H1 (cell line): ENCODE measurements at regions not wholly inside any gene's neighbourhood (a gene's known extent, or its start where the extent isn't known, plus 50 kb on each side); places are given as distances from the start of the nearest gene placed in this dataset.
A peak's percentile ranks its signal among the peaks of the same experiment; 100 is the strongest.

ENCODE experiments used
- CTCF ChIA-PET: fragments of 300-600 bp; sonication (Branson Sonifier 250); formaldehyde crosslinking; loops from one replicate; lab custom pipeline; 2021; ENCODE audit not compliant: partially characterized antibody; lab: Charles Lee
- POLR2A ChIA-PET: fragments of 300-600 bp; sonication (Branson Sonifier 250); formaldehyde crosslinking; loops from one replicate; lab custom pipeline; 2021; ENCODE audit warnings: inconsistent platforms; ENCODE audit not compliant: partially characterized antibody; lab: Charles Lee
- DNase-seq, 2 experiments: peaks; one replicate each; pipeline versions ENCODE4 v3.0.0 to v3.0.0-alpha.2; 2010 to 2022; ENCODE audit warnings: low spot score in 2 of 2, low read depth in 1 of 2, mixed read lengths in 1 of 2
- FAIRE-seq: peaks from 2 replicates; lab custom pipeline; 2011; peaks lifted over from hg19 to GRCh38; lab: Jason Lieb, UNC
- H2AFZ ChIP-seq: 2 replicates; pipeline ENCODE4 v1.8.1; 2012; ENCODE audit warnings: low read length, inconsistent platforms
- H2AK5ac ChIP-seq: 2 replicates; pipeline ENCODE4 v1.6.1; 2013; ENCODE audit warnings: low read depth, low read length
- H2BK120ac ChIP-seq: replicated peaks from 2 replicates; pipeline ENCODE3; 2013; ENCODE audit warnings: low read depth, low read length, inconsistent platforms
- H2BK12ac ChIP-seq: 2 replicates; pipeline ENCODE4 v1.6.1; 2013; ENCODE audit warnings: low read depth, low read length
- H2BK15ac ChIP-seq: 2 replicates; pipeline ENCODE4 v1.6.1; 2013; ENCODE audit warnings: low read length
- H2BK20ac ChIP-seq: 2 replicates; pipeline ENCODE4 v1.6.1; 2013; ENCODE audit warnings: low read length
- H2BK5ac ChIP-seq: 2 replicates; pipeline ENCODE4 v1.6.1; 2013; ENCODE audit warnings: low read depth, low read length
- H3K14ac ChIP-seq: 2 replicates; pipeline ENCODE4 v1.6.1; 2013; ENCODE audit warnings: inconsistent platforms; ENCODE audit not compliant: insufficient read length
- H3K18ac ChIP-seq: 2 replicates; pipeline ENCODE4 v1.6.1; 2013; ENCODE audit warnings: low read length; ENCODE audit errors: extremely low read depth
- H3K23ac ChIP-seq: 2 replicates; pipeline ENCODE4 v1.6.1; 2013; ENCODE audit warnings: inconsistent platforms; ENCODE audit not compliant: insufficient read length
- H3K23me2 ChIP-seq: 2 replicates; pipeline ENCODE4 v1.6.1; 2013; ENCODE audit warnings: low read depth, low read length
- H3K27ac ChIP-seq: 2 replicates; pipeline ENCODE4 v1.6.1; 2011; ENCODE audit warnings: low read depth, low read length, inconsistent platforms
- H3K27me3 ChIP-seq, 4 experiments: replicated peaks in 1 of 4; 1 replicate in 1 of 4; 2 replicates in 3 of 4; pipeline versions ENCODE4 v1.6.1 to v1.8.1; 2011 to 2013; ENCODE audit warnings: low read length in 3 of 4, mild to moderate bottlenecking in 3 of 4, inconsistent platforms in 2 of 4, mixed read lengths in 2 of 4, moderate library complexity in 1 of 4; ENCODE audit not compliant: control insufficient read depth in 3 of 4, insufficient read depth in 3 of 4; ENCODE audit errors: extremely low read depth in 1 of 4
- H3K36me3 ChIP-seq, 4 experiments: 2 replicates each; pipeline versions ENCODE4 v1.6.1 to v1.8.1; 2011 to 2013; ENCODE audit warnings: mild to moderate bottlenecking in 4 of 4, low read length in 3 of 4, moderate library complexity in 2 of 4, control low read depth in 1 of 4, inconsistent platforms in 1 of 4; ENCODE audit not compliant: insufficient read depth in 4 of 4, control insufficient read depth in 2 of 4
- H3K4ac ChIP-seq: replicated peaks from 2 replicates; pipeline ENCODE3; 2013; ENCODE audit warnings: low read length, low read depth, mixed read lengths, inconsistent platforms; ENCODE audit not compliant: insufficient read length
- H3K4me1 ChIP-seq, 4 experiments: replicated peaks in 1 of 4; 1 replicate in 1 of 4; 2 replicates in 3 of 4; pipeline versions ENCODE4 v1.6.1 to v1.8.1; 2011 to 2013; ENCODE audit warnings: low read length in 3 of 4, inconsistent platforms in 2 of 4, mixed read lengths in 1 of 4; ENCODE audit not compliant: insufficient read depth in 4 of 4, control insufficient read depth in 3 of 4
- H3K4me2 ChIP-seq, 2 experiments: 2 replicates each; pipeline versions ENCODE4 v1.6.1 to v1.8.1; 2011 to 2013; ENCODE audit warnings: low read depth in 2 of 2, low read length in 2 of 2, control low read depth in 1 of 2, inconsistent platforms in 1 of 2, mild to moderate bottlenecking in 1 of 2; ENCODE audit not compliant: insufficient read depth in 1 of 2
- H3K4me3 ChIP-seq, 4 experiments: fragments of 200-600, 300-600 bp in 1 of 4; sonication (generic), shearing (Covaris generic), sonication (Bioruptor Twin) in 1 of 4; 2 replicates each; pipeline versions ENCODE4 v1.5.1 to v1.8.1; 2011 to 2016; ENCODE audit warnings: low read length in 4 of 4, low read depth in 3 of 4, control low read depth in 2 of 4, inconsistent platforms in 2 of 4, mild to moderate bottlenecking in 2 of 4, mixed read lengths in 1 of 4, moderate library complexity in 1 of 4; ENCODE audit not compliant: insufficient read depth in 2 of 4; ENCODE audit errors: extremely low read depth in 1 of 4
- H3K56ac ChIP-seq: replicated peaks from 2 replicates; pipeline ENCODE3; 2013; ENCODE audit warnings: low read depth, mild to moderate bottlenecking, mixed read lengths, low read length, inconsistent platforms; ENCODE audit not compliant: insufficient read length
- H3K79me1 ChIP-seq: 2 replicates; pipeline ENCODE4 v1.6.1; 2013; ENCODE audit warnings: low read depth, low read length, control low read depth
- H3K79me2 ChIP-seq, 2 experiments: 2 replicates each; pipeline versions ENCODE4 v1.6.1 to v1.8.1; 2012 to 2013; ENCODE audit warnings: low read length in 2 of 2, mild to moderate bottlenecking in 2 of 2, inconsistent platforms in 1 of 2; ENCODE audit not compliant: insufficient read depth in 2 of 2, control insufficient read depth in 1 of 2
- H3K9ac ChIP-seq, 4 experiments: replicated peaks in 1 of 4; 1 replicate in 1 of 4; 2 replicates in 3 of 4; pipeline versions ENCODE4 v1.6.1 to v1.8.1; 2011 to 2013; ENCODE audit warnings: low read depth in 3 of 4, low read length in 3 of 4, control low read depth in 2 of 4, mild to moderate bottlenecking in 2 of 4, moderate library complexity in 2 of 4, inconsistent platforms in 1 of 4; ENCODE audit errors: extremely low read depth in 1 of 4
- H3K9me3 ChIP-seq, 2 experiments: 2 replicates each; pipeline versions ENCODE4 v1.6.1 to v1.8.1; 2012 to 2013; ENCODE audit warnings: mild to moderate bottlenecking in 2 of 2, moderate library complexity in 2 of 2, control low read depth in 1 of 2, inconsistent platforms in 1 of 2, low read depth in 1 of 2, low read length in 1 of 2, mixed read lengths in 1 of 2; ENCODE audit not compliant: insufficient read depth in 2 of 2
- H4K20me1 ChIP-seq, 2 experiments: replicated peaks in 1 of 2; 2 replicates each; pipeline versions ENCODE3 to v1.8.1; 2011 to 2013; ENCODE audit warnings: inconsistent platforms in 2 of 2, low read length in 2 of 2, mild to moderate bottlenecking in 1 of 2; ENCODE audit not compliant: insufficient read depth in 2 of 2, control insufficient read depth in 1 of 2
- H4K5ac ChIP-seq: 2 replicates; pipeline ENCODE4 v1.6.1; 2013; ENCODE audit warnings: low read length, low read depth, mixed read lengths, inconsistent platforms; ENCODE audit not compliant: insufficient read length
- H4K8ac ChIP-seq: 2 replicates; pipeline ENCODE4 v1.8.0; 2013; ENCODE audit warnings: mild to moderate bottlenecking, moderate library complexity, low read length, inconsistent platforms; ENCODE audit not compliant: insufficient read depth; ENCODE audit errors: extremely low read depth
- H4K91ac ChIP-seq: replicated peaks from 2 replicates; pipeline ENCODE3; 2013; ENCODE audit warnings: low read length, mixed read lengths, inconsistent platforms; ENCODE audit not compliant: insufficient read length
- CHD1 ChIP-seq: IDR thresholded peaks from 2 replicates; pipeline ENCODE4 v1.6.1; 2012; ENCODE audit warnings: low read depth, low read length, improper control_type of control experiment
- RAD21 ChIP-seq, 2 experiments: IDR thresholded peaks in 1 of 2; conservative IDR thresholded peaks in 1 of 2; 2 replicates each; pipeline ENCODE4 v1.6.1; 2011; ENCODE audit warnings: low read depth in 2 of 2, low read length in 2 of 2, improper control_type of control experiment in 1 of 2, inconsistent platforms in 1 of 2, mild to moderate bottlenecking in 1 of 2, moderate library complexity in 1 of 2
- YY1 ChIP-seq: IDR thresholded peaks from 2 replicates; pipeline ENCODE4 v1.6.1; 2011; ENCODE audit warnings: low read depth, mild to moderate bottlenecking, low read length
- WGBS, 2 experiments: shearing (Covaris generic) in 1 of 2; methylation state at CpG; one replicate each; pipeline versions ENCODE4 v1.1.6 to v1.1.7; 2013 to 2015; ENCODE audit warnings: low lambda C conversion rate in 2 of 2, mixed read lengths in 2 of 2, inconsistent platforms in 1 of 2, low coverage in 1 of 2, missing lambda C conversion rate in 1 of 2; ENCODE audit not compliant: insufficient replicate concordance in 2 of 2, insufficient coverage in 1 of 2, insufficient read length in 1 of 2; ENCODE audit errors: extremely low coverage in 1 of 2, missing lambda C conversion rate in 1 of 2; 5-methylcytosine and 5-hydroxymethylcytosine counted together

GRCh38 chr7:106371629-106372028 is 86.8 kb upstream of the NAMPT start:
- no peak overlapping the region for H3K56ac ChIP-seq
- 90% methylated on average over 4 of the region's 4 CpGs; no CpG with 5 or more reads in 1 of the 2 experiments for WGBS, 2 experiments
- no peak for FAIRE-seq
- H3K27me3 ChIP-seq, result no peaks in the 10 kb centered on the region
- no peak overlapping the region for H3K4ac ChIP-seq
- ChIA-PET CTCF (interaction anchor here (0.6 kb wide), 1 partner anchor 201 kb away, joined by 4 read pairs; no protein-coding TSS in a partner anchor), POLR2A (no interaction called here)
- H4K8ac ChIP-seq, result peak overlapping the region; percentile 1; the same call in 1 of the 2 replicates
- no peak overlapping the region for H3K27ac ChIP-seq
- no peaks in the 10 kb centered on the region for H3K9me3 ChIP-seq
- TF ChIP-seq CHD1, result no peak
- TF ChIP-seq RAD21 (IDR thresholded peaks at IDR 0.05 in 1 of 2, conservative IDR thresholded peaks at IDR 0.05 in 1 of 2; ENCODE audit: low read depth in 2 of 2, low read length in 2 of 2), result 0 out of 4 replicates have a peak, but pooled peaks of 1 of the 2 experiments have one; percentile 10
- TF ChIP-seq YY1, result no peak
- no peak overlapping the region for H3K23ac ChIP-seq
- no peak for DNase-seq
- H3K14ac ChIP-seq, result no peak overlapping the region
- no peaks in the 10 kb centered on the region for H3K36me3 ChIP-seq
- no peak overlapping the region for H4K91ac ChIP-seq
- H2AK5ac ChIP-seq, result no peak overlapping the region
- no peaks in the 10 kb centered on the region for H3K79me1 ChIP-seq
- H3K23me2 ChIP-seq, result 0 out of 2 replicates have a peak, but pooled peaks cover 2% of the 10 kb centered on the region
- H3K9ac ChIP-seq, result no peak overlapping the region
- no peak overlapping the region for H4K5ac ChIP-seq
- H2BK120ac ChIP-seq, result no peak overlapping the region
- H2BK12ac ChIP-seq, result no peak overlapping the region
- peaks cover 0 to 5% (median 2%) of the 10 kb centered on the region in 4 experiments; a peak in 2 of 7 replicates for H3K4me1 ChIP-seq
- no peak overlapping the region for H2BK20ac ChIP-seq
- H2BK5ac ChIP-seq, result no peak overlapping the region
- 0 out of 2 replicates have a peak overlapping the region, but pooled peaks have one; percentile 30 for H2AFZ ChIP-seq
- no peak overlapping the region for H2BK15ac ChIP-seq
- no peaks in the 10 kb centered on the region for H3K79me2 ChIP-seq
- H3K18ac ChIP-seq, result no peak overlapping the region
- no peak overlapping the region for H3K4me3 ChIP-seq
- H3K4me2 ChIP-seq, result no peak overlapping the region
- H4K20me1 ChIP-seq, result no peaks in the 10 kb centered on the region
